Uterus (tissue), 2 donors: ENCODE measurements at regions not wholly inside any gene's neighbourhood (a gene's known extent, or its start where the extent isn't known, plus 50 kb on each side); places are given as distances from the start of the nearest gene placed in this dataset.

Experiments used
- CTCF ChIP-seq, 4 experiments: fragments of 200-600 bp in 2 of 4; fragments of 450-650 bp in 2 of 4; sonication (generic) in 2 of 4; IDR thresholded peaks; one replicate each; pipeline ENCODE4 v1.5.1; 2016 to 2019; ENCODE audit warnings: antibody characterized with exemption in 4 of 4, mild to moderate bottlenecking in 2 of 4, moderate library complexity in 1 of 4
- POLR2A ChIP-seq, 2 donors: fragments of 450-650 bp; IDR thresholded peaks; one replicate each; pipeline ENCODE4 v1.6.1; 2016; ENCODE audit warnings: antibody characterized with exemption in 2 of 2, mild to moderate bottlenecking in 1 of 2, moderate library complexity in 1 of 2

GRCh38 chr4:128560754-128561495 lies 248.6 kb upstream of the JADE1 start:
- TF ChIP-seq POLR2A (IDR thresholded peaks at IDR 0.05) (no peak), CTCF (IDR thresholded peaks at IDR 0.05) (no peak)
